IPS-NIHi7 (cell line): ENCODE measurements at regions not wholly inside any gene's neighbourhood (a gene's known extent, or its start where the extent isn't known, plus 50 kb on each side); places are given as distances from the start of the nearest gene placed in this dataset.
"Not testable (repeated sequence)": the region's sequence is repeated elsewhere in the genome, so short reads cannot be mapped to it uniquely, and the experiment has no call there.

Source experiments
- DNase-seq: peaks from one replicate; pipeline ENCODE4 v3.0.0; 2012; ENCODE audit warnings: mixed read lengths; ENCODE audit errors: extremely low spot score

DNA sequence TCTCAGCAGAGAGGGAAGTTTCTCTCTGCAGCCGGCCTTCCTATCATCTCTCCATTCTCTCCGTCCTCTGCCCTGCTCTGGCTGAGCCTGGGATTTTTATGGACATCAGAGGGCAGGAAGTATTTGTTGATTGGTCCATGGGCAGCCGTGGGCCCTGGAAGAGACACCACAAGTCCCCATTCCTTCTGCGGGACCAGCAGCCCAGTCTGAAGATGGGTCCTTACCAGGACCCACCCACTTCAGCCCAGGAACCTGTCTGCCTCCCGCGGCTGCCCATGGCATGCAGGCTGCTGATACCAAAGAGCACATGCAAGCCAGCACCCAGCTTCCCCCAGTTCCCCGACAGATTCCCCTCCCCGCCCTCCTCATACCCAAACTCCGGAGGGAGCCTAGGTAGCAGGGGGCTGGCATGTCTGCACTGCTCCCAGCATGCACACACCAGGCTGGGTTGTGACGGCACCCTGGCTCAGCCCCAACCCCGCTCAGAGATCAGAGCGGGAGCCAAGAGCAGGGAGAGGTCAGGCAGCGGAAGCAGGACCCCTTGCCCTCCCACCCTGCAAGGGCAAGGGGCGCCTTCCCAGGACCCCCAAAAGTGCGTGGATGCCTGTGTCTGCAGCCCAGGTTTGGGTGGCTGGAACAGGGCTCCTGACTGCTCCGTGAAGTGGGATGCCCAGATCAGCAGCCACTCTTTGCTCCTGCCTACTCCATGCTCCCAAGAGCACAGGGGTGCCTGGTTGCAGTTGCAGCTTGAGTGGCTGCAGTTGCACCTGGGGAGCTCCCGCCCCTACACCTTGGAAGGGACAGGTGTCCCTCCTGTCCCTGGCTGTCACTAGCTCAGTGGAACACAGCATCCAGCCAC, 538.6 kb upstream of the POT1 start:
- no peak for DNase-seq

DNA sequence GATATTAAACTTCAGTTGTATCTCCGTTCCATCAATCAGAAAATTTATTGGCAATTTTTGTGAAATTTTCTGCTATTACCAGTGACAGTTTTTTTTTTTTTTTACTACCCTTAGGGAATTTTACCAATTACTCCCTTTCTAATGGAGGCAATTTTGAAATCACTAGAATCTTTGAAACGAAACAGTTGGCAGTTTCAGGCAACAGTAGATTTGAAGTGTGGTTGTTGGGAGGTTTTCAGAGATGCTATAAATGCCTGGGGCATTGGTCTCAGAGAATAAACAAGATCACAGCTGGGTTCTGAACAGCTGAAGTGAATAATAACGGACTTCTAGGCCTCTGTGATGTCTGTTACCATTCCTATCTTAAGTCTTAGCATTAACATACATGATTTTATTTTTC, 535.9 kb upstream of the POT1 start:
- no peak for DNase-seq

DNA sequence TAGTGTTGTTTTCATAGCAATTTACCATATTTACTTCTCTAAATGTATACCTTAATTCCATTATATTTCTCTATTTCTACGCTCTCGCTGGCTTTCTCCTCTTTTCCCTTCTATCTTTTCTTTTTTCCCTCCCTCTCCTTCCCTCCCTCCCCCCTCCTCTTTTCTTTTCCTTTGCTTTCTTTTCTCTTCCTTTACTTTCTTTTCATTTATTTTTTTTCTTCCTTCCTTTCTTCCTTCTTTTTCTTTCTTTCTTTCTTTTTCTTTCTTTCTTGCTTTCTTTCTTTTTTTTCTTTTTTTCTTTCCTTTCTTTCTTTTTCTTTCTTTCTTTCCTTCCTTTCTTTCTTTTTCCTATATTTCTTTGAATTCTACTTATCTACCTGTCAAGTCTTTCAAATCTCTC, 533.0 kb upstream of the POT1 start:
- DNase-seq: no peak

DNA sequence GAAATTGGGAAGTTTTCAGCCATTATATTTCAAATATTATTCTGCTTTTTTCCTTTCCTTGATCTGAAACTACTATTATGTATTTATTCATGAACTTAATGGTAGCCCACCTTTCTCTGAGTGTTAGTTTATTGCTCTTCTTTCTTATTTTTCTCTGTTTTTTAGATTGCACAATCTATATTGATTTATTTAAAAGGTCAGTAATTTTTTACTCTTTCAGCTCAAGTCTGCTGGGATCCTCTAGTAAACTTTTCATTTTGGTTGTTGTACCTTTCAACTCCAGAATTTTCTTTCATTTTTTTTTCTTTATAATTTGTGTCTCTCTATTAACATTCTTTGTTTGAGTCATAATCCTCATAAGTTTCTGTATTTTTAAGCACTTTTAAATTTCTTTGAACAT, 529.4 kb upstream of the POT1 start:
- no peak for DNase-seq

DNA sequence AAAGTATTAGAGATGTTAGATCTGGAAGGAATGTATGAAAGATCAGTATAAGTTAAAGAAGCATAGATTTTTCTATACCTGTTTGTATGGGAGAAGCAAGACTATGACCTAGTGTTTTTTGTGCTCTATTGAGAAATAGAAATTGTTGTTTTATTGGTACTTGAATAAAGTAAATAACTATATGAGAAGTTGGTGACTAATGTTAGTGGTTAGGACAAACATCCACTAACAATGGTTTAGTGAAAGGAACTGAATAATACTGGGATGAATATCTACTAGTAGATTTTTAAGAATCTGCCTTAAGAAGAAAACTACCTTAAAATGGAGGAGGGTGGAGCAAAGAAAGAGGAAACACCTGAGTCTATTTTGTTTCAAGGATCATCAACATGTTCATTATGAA, 521.1 kb upstream of the POT1 start:
- DNase-seq: no peak

DNA sequence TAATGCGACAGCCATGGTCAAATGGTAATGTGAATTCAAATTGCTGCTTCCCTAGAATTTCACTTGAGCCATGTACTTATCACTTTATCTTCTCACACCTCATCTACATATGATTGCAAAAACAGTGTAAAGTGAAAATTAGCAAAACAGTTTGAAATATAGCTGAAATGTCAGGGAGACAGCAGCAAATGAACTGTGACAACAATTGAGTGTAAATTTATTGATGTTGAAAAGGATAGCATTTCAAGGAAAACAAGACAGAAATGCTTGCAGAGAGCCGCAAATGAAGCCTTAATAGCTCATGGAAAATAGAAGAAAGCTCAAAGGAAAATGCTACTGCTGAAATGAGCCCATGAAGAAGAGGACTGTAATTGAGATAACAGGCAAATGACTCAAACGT, 516.2 kb upstream of the POT1 start:
- DNase-seq: no peak

DNA sequence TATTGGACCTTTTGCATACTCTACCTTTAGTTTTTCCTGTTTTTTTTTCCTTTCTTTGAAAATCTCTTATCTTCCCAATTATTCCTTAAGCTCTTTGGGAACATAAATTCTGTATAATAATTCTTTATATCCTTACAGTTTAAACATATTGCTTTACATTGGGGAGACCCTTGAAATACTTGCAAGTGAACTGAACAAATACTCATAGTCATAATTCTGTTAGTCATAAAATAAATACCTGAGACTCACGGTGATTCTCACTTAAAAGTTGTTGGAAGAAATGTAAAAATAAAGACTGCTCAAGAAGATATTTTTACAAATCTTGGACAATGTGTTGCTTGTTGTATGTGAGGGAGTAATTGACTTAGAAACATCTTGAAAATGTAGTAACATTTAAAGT, 515.2 kb upstream of the POT1 start:
- DNase-seq: no peak

DNA sequence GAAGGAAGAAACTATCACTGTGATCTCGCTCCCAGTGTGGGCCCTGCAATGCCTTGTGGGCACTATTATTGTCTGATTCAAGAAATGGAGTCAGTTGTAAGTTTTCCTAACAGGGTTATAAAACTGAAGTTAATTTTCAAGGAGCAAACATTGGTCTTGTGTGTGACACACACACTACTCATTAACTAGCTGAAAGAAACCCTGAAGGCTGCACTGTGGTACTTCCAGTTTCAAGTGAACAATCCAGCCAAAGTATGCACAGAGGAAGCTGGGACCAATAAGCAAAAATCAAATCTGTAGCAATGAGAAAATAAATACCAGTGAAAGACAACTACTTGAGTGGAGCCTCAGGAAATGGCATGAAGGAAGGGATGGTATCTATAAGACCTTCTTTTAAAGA, 506.6 kb upstream of the POT1 start:
- no peak for DNase-seq

DNA sequence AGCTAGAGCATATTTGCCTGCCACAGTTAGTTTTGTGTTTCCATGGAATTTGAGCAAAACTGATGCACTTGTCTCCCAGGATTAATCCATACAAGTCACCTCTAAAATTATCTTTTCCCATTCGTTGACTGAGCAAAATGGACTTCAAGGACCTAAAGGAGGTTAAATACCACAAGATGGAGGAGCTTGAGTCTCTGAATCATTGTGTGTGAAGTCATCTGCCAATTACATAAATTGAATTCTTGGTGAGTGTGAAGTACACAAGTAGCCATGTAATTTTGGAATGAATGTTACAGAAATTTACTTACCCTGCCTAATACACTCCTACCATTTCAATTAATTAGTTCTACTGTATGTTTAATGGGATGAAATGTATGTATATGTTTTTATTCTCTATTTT, 501.7 kb upstream of the POT1 start:
- DNase-seq: no peak

DNA sequence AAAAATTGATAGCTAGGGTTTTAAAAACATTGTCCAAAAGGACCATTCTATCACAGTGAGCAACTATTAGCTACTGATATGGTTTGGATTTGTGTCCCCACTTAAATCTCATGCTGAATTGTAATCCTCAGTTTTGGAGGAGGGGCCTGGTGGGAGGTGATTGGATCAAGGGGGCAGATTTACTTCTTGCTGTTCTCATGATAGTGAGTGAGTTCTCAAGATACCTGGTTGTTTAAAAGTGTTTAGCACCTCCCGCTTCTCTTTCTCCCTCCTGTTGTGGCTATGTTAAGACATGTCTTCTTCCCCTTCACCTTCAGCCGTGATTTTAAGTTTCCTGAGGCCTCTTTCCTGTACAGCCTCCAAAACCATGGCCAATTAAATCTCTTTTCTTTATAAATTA, 500.4 kb upstream of the POT1 start:
- no peak for DNase-seq

DNA sequence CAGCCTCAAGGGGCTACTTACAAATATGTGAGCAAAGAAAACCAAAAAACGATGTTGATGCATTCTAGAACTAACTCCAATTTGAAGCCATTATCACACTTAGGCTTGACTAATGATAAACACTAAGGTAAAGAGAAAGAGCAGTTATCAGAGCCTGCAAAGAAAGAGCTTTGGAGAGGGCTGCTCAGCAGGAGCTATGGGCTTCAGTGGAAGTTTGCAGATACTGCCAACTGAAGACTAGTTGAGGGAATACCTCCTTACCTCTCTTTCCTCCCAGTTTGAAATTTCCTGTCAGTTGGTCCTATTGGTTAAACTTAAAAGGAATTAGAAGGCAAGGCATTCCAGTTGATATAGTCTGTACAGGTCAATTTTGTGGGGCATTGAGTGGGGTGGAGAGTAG, 498.1 kb upstream of the POT1 start:
- peak; percentile 26 for DNase-seq

DNA sequence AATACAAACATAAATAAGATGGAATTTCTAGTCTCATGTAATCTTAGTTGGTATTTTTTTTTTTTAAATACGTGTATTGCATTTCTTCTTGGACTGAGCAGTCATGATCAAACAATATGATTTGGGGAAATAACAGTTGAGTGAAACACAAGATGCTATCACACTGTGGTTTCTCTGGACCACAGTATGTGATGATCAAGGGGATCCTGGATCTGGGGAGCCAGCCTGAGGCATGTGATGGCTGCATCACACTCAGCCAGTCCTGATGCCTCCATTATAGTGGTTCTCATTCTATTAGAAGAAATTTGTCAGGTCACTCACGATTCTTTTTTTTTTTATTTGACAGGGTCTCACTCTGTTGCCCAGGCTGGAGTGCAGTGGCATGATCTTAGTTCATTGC, 495.9 kb upstream of the POT1 start:
- DNase-seq: no peak

DNA sequence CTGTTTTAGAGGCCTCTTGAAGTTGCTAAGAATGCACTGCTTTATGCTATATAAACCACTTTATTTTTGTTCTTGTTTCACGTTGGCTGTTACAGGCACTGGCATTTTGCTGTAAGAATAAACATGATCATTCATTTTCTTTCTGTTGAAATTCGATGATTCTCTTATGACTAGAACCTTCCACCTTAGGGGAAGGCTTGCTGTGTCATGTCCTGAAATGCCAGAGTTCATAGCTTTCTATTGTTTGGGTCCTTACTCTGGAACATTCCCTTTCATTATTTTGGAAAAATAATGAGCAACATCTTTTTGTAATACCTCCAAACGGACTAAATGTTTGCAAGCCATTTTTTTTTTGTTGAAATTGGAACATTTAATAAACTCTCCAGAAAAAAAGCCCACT, 495.1 kb upstream of the POT1 start:
- DNase-seq: no peak

DNA sequence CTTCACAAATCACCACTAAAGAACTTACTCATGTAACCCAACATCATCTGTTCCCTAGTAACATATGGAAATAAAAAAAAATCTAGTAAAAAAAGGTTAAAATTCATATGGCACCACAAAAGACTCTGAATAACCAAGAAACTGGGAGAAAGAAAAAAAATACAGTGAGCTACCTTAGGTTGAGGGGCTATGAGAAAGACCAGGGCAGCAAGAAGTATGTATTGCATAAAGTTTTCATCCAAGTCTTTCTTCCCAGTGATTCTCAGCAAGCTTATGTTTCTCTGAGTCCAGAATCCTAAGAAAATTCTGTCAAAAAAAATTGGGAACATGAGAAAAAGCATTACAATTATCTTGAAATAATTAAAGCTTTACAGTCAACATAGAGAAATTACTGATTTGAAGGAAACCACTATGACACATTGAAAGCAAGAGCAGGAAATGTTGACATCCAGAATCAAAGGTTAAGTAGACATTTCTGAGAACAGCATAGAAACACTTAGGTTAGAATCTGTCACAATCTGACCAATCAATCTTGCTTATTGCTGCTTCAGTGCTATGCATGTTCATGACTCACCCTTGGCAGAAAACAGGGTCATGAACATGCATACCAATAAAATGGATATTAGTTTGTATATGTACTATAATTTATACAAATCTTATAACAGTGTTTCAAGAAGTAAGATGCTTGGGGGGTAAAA, 494.0 kb upstream of the POT1 start:
- DNase-seq: no peak

DNA sequence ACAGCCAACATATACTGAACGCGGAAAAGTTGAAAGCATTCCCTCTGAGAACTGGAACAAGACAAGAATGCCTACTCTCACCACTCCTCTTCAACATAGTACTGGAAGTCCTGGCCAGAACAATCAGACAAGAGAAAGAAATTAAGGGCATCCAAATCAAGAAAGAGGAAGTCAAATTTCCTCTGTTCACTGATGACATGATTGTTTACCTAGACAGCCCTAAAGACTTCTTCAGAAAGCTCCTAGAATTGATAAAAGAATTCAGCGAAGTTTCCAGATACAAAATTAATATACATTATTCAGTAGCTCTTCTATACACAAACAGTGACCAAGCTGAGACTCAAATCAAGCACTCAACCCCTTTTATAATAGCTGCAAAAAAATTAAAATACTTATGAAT, 491.8 kb upstream of the POT1 start:
- DNase-seq: not testable (repeated sequence)

DNA sequence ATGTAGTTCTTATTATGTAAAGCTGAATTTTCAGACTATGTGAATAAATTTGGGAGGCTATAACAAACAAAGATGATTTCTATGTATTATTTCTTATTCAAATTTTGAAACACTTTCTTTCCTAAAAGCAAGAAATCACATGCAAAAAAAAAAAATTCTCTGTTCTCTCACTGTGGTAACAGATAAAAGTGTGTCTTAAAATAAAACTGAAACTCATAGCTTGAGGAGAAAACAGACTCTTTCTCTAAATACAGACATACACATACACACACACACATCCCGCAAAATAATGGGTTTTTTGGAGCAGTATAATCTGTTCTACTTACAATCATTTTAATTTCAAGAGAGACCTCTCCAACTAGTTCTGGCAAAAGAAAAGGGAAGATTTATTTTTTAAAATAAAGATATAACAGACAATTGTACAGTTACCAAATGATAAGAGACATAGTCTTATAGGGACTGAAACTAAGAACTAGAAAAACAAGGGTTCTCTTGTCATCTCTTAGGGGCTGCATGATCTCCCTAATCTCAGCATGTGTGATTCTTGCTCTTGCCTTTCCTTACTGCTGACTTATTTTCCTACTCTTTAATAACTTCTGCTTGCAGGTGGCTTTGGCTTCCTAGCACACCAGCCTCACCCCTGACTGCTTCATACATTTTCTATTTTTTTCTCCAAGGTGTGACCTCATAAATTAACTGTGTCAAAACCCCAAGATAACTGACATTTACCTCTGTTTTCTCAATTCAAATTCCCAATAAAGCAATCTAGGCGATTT, 483.5 kb upstream of the POT1 start:
- no peak for DNase-seq

DNA sequence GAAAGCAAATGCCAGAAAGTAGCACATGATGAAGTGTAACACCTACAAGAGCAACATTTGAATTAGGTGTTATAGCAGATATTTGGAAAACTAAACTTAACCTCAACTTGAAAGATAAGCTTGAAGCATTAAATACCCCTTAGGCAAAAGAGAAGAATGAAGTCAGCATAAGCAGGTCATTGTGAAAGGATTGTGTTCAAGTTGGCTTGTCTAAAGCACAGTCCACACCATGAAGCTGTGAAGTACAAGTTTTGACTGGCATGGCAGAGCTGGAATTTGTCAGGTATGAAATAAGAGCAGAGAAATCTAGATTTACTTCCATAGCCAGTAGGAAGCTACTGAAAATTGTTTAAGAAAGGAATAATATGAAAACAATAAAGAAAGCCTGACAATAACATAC, 480.3 kb upstream of the POT1 start:
- DNase-seq: no peak

DNA sequence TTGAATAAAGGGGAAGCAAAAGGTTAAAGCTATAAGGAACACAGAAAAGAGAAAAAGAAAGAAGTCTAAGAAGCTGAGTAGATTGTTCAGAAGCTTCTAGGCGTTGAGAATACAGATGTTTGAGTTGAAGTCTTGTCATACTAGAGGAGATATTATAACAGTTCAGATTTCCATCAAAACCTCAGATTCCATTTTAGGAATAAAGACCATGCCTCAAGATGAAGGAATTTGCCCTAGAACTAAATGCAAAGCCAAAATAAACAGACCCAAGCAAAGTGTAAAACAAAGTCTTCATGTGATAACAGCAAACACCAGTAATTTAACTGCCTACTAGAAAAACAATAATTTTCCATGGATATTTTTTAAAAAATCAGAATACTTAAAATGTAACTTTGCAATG, 476.5 kb upstream of the POT1 start:
- no peak for DNase-seq

DNA sequence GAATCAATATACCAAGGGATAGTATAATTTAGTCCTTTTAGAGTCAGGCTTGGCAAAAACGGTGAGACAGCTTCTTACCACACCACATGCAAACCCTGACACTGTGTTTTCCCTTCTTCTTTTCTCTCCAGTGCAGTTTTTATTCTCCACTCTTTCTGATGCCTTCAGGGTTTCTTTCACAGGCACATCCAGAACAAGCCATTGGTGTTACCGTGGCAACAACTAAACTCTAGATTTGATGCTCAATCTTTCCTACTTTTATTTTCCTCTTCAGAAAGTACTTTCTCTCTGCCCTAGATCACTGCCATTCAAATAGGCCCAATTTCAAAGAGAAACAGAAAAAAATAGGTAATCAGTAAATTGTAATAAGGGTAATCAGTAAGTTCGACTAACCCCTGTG, 469.8 kb upstream of the POT1 start:
- DNase-seq: no peak

DNA sequence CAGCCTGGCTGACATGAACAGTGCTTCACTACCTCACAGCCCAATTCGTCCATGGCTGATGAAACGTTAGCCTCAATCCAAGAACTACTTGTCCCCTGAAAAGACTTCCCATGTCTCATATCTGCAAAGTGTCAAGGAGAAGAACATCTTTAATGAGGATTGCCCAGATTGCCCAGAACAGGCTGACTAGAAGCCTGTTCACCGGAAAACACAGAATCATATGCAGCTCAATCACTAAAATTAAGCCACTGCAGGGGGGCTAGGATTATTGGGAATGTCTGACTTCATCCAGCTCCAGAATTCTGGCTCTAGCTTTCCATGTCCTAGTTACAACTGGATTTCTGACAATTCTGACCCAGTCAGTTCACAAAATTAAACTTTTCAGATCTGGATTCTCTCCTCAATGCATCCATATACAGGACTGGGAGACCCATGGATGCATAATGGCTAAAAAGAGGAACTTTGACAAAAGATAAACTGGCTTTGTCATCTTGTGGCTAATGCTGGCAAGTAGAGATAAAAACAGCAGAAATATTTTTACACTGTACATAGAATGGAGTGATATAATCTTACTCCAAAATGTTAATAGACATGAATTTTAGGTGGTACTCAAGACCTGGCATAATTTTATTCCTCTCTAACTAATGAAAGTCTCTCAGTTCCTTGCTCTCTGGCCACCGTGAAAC, 467.0 kb upstream of the POT1 start:
- DNase-seq: no peak

DNA sequence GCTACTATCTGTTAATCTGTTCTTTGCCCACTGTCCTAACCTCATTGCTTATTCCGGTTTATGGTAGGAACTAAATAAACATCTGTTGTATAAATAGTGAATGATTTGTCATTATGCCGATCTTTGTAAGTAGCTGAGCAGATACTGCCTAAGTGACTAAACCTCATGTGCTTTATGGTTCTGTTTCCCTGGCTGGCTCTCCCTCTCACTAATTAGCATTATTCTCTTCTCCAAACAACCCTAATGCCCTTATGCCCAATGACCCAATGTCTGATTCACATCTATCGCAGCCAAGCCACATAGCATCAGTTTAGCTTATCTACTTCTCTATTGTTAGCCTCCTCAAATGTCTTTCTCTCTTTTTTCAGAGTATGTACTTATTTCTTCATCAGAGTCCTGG, 462.3 kb upstream of the POT1 start:
- no peak for DNase-seq

DNA sequence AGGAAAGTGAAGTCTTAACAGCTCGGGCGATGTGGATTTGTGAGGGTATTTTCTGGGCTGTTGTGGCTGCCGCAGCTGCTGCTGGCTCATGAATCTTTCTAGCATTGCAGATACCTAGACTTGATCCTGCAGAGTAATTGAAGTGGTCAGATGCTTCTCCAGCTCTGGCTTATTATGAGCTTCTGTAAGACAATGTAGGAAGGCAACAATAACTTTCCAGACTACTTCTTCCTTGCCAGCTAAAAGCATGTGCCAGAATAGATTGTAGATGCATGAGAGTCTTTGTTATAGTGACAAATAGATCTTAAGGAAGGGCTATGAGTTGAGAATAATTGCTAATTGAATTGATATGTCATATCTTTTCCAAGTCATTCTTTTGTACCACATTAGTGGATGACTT, 461.4 kb upstream of the POT1 start:
- no peak for DNase-seq
